ENCODE measurements at regions not wholly inside any gene's neighbourhood (a gene's known extent, or its start where the extent isn't known, plus 50 kb on each side); places are given as distances from the start of the nearest gene placed in this dataset.

DNA sequence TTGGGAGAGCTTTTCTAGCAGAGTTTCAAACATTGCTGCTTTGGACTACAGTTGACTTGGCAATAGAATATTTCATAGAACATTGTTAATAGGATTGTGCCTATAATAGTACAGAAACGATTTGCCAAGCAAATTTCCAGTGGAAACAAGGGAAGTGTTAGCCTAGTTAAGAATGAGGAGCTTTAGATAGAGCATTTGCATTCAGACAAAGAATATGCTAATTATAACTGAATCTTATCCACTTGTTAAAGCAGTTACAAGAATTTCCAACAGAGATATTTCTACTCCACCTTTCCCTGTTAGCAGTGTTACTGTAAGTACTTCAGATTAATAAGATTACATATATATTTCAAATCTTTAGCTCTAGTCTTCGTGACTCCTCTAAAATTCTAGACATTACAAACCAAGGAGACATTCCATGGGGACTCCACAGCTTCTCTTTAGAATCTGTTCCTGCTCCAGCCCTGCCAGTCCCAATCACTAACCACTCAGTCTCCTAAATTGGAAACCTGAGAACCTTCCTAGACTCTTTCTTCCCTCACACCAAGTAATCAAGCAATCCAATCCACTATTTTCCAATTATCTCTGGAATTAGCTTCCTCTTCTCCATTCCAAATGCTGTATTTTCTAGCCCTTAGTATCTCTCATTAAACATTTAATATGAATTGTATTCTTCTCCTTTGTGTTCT, 141.8 kb upstream of the PBX1 start:
- Histone ChIP-seq H3K9ac (ENCODE audit: insufficient read depth in 1 of 2, low read depth in 2 of 2, low read length in 2 of 2) (no peak overlapping the region), H3K27me3 (ENCODE audit: control insufficient read depth in 2 of 2, insufficient read depth in 2 of 2, low read length in 2 of 2) (no peaks in the 10 kb centered on the region), H3K9me3 (replicated peaks; ENCODE audit: control insufficient read depth, insufficient read depth, low read depth, low read length) (no peaks in the 10 kb centered on the region; the same call in 1 of the 2 replicates), H3K9me1 (ENCODE audit: control insufficient read depth, insufficient read depth, low read length) (no peaks in the 10 kb centered on the region), H4K20me1 (replicated peaks; ENCODE audit: control insufficient read depth, insufficient read depth, low read length) (no peaks in the 10 kb centered on the region), H3K79me2 (ENCODE audit: control insufficient read depth, insufficient read depth, low read length) (no peaks in the 10 kb centered on the region), H3K4me3 (no peak overlapping the region), H2AFZ (ENCODE audit: low read depth, low read length) (no peak overlapping the region), H3K27ac (ENCODE audit: extremely low read depth, low read depth, low read length) (no peak overlapping the region), H3K4me2 (ENCODE audit: insufficient read depth, low read length) (no peak overlapping the region), H3K36me3 (ENCODE audit: control insufficient read depth, insufficient read depth, low read length) (no peaks in the 10 kb centered on the region), H3K4me1 (replicated peaks in 1 of 2; ENCODE audit: control insufficient read depth in 2 of 2, insufficient read depth in 2 of 2, low read length in 2 of 2) (no peaks in the 10 kb centered on the region)
- CTCF ChIA-PET (ENCODE audit: low intra/inter-chr PET ratio), result no interaction called here
- intact Hi-C loops (cut with micrococcal nuclease) (no loop called here), in situ Hi-C loops (cut with MboI) (no loop called here)
- WGBS (ENCODE audit: insufficient coverage, low coverage, missing lambda C conversion rate), result 0% methylated on average over 2 of the region's 2 CpGs
- FAIRE-seq (no peak), DNase-seq (ENCODE audit: extremely low read depth in 1 of 4, low spot score in 3 of 4) (no peak), ATAC-seq (no peak)
- TF ChIP-seq ZNF12 (CRISPR knock-in tag; IDR thresholded peaks at IDR 0.05) (no peak), FOXA1 (IDR thresholded peaks at IDR 0.05; ENCODE audit: borderline replicate concordance) (no peak), FOXM1 (IDR thresholded peaks at IDR 0.05; ENCODE audit: low read depth) (no peak), FOXM1 (CRISPR knock-in tag; IDR thresholded peaks at IDR 0.05; ENCODE audit: low read depth) (no peak), CHD4 (IDR thresholded peaks at IDR 0.05; ENCODE audit: insufficient read depth, insufficient replicate concordance, low read depth, low read length, poor library complexity, severe bottlenecking) (no peak), KLF1 (tag; IDR thresholded peaks at IDR 0.05) (no peak), NR4A1 (CRISPR knock-in tag; IDR thresholded peaks at IDR 0.05) (no peak), NR4A1 (tag; IDR thresholded peaks at IDR 0.05) (no peak), POLR2G (IDR thresholded peaks at IDR 0.05; ENCODE audit: low read depth, low read length) (no peak), ZC3H8 (IDR thresholded peaks at IDR 0.05) (no peak), SRSF1 (IDR thresholded peaks at IDR 0.05; ENCODE audit: low read depth, low read length) (no peak), MCM3 (IDR thresholded peaks at IDR 0.05) (no peak)
- TF ChIP-seq, protein P1, sequence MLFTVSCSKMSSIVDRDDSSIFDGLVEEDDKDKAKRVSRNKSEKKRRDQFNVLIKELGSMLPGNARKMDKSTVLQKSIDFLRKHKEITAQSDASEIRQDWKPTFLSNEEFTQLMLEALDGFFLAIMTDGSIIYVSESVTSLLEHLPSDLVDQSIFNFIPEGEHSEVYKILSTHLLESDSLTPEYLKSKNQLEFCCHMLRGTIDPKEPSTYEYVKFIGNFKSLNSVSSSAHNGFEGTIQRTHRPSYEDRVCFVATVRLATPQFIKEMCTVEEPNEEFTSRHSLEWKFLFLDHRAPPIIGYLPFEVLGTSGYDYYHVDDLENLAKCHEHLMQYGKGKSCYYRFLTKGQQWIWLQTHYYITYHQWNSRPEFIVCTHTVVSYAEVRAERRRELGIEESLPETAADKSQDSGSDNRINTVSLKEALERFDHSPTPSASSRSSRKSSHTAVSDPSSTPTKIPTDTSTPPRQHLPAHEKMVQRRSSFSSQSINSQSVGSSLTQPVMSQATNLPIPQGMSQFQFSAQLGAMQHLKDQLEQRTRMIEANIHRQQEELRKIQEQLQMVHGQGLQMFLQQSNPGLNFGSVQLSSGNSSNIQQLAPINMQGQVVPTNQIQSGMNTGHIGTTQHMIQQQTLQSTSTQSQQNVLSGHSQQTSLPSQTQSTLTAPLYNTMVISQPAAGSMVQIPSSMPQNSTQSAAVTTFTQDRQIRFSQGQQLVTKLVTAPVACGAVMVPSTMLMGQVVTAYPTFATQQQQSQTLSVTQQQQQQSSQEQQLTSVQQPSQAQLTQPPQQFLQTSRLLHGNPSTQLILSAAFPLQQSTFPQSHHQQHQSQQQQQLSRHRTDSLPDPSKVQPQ (CRISPR knock-in tag; IDR thresholded peaks at IDR 0.05; ENCODE audit: borderline replicate concordance), result no peak
- TF ChIP-seq, protein P2, sequence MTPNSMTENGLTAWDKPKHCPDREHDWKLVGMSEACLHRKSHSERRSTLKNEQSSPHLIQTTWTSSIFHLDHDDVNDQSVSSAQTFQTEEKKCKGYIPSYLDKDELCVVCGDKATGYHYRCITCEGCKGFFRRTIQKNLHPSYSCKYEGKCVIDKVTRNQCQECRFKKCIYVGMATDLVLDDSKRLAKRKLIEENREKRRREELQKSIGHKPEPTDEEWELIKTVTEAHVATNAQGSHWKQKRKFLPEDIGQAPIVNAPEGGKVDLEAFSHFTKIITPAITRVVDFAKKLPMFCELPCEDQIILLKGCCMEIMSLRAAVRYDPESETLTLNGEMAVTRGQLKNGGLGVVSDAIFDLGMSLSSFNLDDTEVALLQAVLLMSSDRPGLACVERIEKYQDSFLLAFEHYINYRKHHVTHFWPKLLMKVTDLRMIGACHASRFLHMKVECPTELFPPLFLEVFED (CRISPR knock-in tag; conservative IDR thresholded peaks at IDR 0.05), result no peak
- TF ChIP-seq, protein P3, sequence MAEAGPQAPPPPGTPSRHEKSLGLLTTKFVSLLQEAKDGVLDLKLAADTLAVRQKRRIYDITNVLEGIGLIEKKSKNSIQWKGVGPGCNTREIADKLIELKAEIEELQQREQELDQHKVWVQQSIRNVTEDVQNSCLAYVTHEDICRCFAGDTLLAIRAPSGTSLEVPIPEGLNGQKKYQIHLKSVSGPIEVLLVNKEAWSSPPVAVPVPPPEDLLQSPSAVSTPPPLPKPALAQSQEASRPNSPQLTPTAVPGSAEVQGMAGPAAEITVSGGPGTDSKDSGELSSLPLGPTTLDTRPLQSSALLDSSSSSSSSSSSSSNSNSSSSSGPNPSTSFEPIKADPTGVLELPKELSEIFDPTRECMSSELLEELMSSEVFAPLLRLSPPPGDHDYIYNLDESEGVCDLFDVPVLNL (CRISPR knock-in tag; IDR thresholded peaks at IDR 0.05; ENCODE audit: low read depth), result no peak
- POLR2A ChIA-PET, result interaction anchor here (0.6 kb wide), 1 partner anchor 108 kb away, joined by 3 read pairs; no protein-coding TSS in a partner anchor
- no TSS peak for BruUV-seq (replicated peaks)

All from K562 (cell line).